Endothelial cell of umbilical vein (primary cell): ENCODE measurements at regions not wholly inside any gene's neighbourhood (a gene's known extent, or its start where the extent isn't known, plus 50 kb on each side); places are given as distances from the start of the nearest gene placed in this dataset.

Experiments
- CTCF ChIP-seq, 2 donors: IDR thresholded peaks; 1 replicate in 1 of 2; 2 replicates in 1 of 2; pipeline ENCODE4 v1.5.1; 2011; ENCODE audit warnings: low read length in 2 of 2, mild to moderate bottlenecking in 2 of 2, moderate library complexity in 2 of 2, control low read depth in 1 of 2, inconsistent platforms in 1 of 2, low read depth in 1 of 2; ENCODE audit not compliant: insufficient read depth in 1 of 2; ENCODE audit errors: extremely low read depth in 1 of 2
- EZH2 ChIP-seq: IDR thresholded peaks from 2 replicates; pipeline ENCODE4 v1.6.1; 2012; ENCODE audit warnings: borderline replicate concordance, low read depth, mild to moderate bottlenecking, moderate library complexity, low read length, inconsistent platforms; ENCODE audit not compliant: severe bottlenecking
- POLR2A ChIP-seq: IDR thresholded peaks from 2 replicates; pipeline ENCODE4 v1.6.1; 2012; ENCODE audit warnings: low read depth, mild to moderate bottlenecking, control low read depth, low read length

GRCh38 chr15:70501121-70501727, 262.1 kb downstream of the UACA start:
- no peak for TF ChIP-seq CTCF (IDR thresholded peaks at IDR 0.05; ENCODE audit: extremely low read depth in 1 of 2, insufficient read depth in 1 of 2, low read depth in 1 of 2, low read length in 2 of 2)
- TF ChIP-seq EZH2 = no peak
- no peak for TF ChIP-seq POLR2A
